HG03025 (cell line): ENCODE measurements at regions not wholly inside any gene's neighbourhood (a gene's known extent, or its start where the extent isn't known, plus 50 kb on each side); places are given as distances from the start of the nearest gene placed in this dataset.

Experiments used
- ATAC-seq: cut with Tn5 transposase; IDR thresholded peaks from one replicate; pipeline ENCODE4 v1.9.1; 2021; ENCODE audit warnings: mild to moderate bottlenecking, moderate library complexity; ENCODE audit not compliant: unreplicated experiment, low FRiP score

GRCh38 chr6:140601021-140601808 lies 1226.8 kb upstream of the CITED2 start:
- no peak for ATAC-seq

GRCh38 chr6:140599916-140600315 lies 1225.5 kb upstream of the CITED2 start:
- no peak for ATAC-seq

GRCh38 chr6:140597181-140597580 lies 1222.7 kb upstream of the CITED2 start:
- ATAC-seq: no peak

GRCh38 chr6:140594806-140595128 lies 1220.3 kb upstream of the CITED2 start:
- ATAC-seq: no peak

GRCh38 chr6:140592877-140593276 lies 1218.4 kb upstream of the CITED2 start:
- no peak for ATAC-seq

- no peak for ATAC-seq
Observed at GRCh38 chr6:140590641-140591040, 1216.2 kb upstream of the CITED2 start.

GRCh38 chr6:140586426-140587061 lies 1212.1 kb upstream of the CITED2 start:
- ATAC-seq: peak; percentile 89

GRCh38 chr6:140581601-140582000 lies 1207.2 kb upstream of the CITED2 start:
- no peak for ATAC-seq

- no peak for ATAC-seq
Observed at GRCh38 chr6:140579918-140580317, 1205.5 kb upstream of the CITED2 start.

GRCh38 chr6:140576004-140576555 lies 1201.6 kb upstream of the CITED2 start:
- no peak for ATAC-seq

- no peak for ATAC-seq
Observed at GRCh38 chr6:140572867-140573266, 1198.4 kb upstream of the CITED2 start.

- ATAC-seq: no peak
Observed at GRCh38 chr6:140572129-140572528, 1197.7 kb upstream of the CITED2 start.

- ATAC-seq: no peak
Observed at GRCh38 chr6:140571145-140571544, 1196.7 kb upstream of the CITED2 start.

- no peak for ATAC-seq
Observed at GRCh38 chr6:140567466-140567865, 1193.0 kb upstream of the CITED2 start.

GRCh38 chr6:140566781-140567277 lies 1192.4 kb upstream of the CITED2 start:
- no peak for ATAC-seq

GRCh38 chr6:140563728-140564127 lies 1189.3 kb upstream of the CITED2 start:
- ATAC-seq: no peak

GRCh38 chr6:140561701-140562100 lies 1187.3 kb upstream of the CITED2 start:
- ATAC-seq: no peak

GRCh38 chr6:140560671-140561070 lies 1186.2 kb upstream of the CITED2 start:
- ATAC-seq: no peak

- no peak for ATAC-seq
Observed at GRCh38 chr6:140559458-140559857, 1185.0 kb upstream of the CITED2 start.

- no peak for ATAC-seq
Observed at GRCh38 chr6:140554421-140554820, 1180.0 kb upstream of the CITED2 start.

GRCh38 chr6:140548366-140548765 lies 1173.9 kb upstream of the CITED2 start:
- no peak for ATAC-seq

GRCh38 chr6:140546640-140547039 lies 1172.2 kb upstream of the CITED2 start:
- no peak for ATAC-seq
